ENCODE measurements at regions not wholly inside any gene's neighbourhood (a gene's known extent, or its start where the extent isn't known, plus 50 kb on each side); places are given as distances from the start of the nearest gene placed in this dataset.
A peak's percentile ranks its signal among the peaks of the same experiment; 100 is the strongest.

DNA sequence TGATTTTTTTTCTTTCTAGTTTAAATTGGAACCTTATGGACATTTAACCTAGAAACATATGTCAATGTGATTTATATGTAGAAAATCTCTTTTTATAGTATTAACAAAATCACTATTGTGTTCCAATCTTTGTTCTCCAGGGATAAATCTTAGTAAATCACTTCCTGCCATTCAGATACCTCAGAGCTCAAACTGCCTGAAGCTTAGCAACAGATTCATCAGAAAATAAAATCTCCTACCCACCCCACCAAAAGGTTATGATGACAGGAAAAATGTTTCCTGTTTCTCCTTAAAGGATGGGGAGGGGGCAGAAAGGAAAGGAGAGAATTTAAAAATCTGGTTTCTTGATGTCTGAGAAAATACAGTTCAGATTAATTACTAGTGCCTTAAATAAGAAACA lies 105.0 kb upstream of the TUT7 start:
- TF ChIP-seq, protein P1, sequence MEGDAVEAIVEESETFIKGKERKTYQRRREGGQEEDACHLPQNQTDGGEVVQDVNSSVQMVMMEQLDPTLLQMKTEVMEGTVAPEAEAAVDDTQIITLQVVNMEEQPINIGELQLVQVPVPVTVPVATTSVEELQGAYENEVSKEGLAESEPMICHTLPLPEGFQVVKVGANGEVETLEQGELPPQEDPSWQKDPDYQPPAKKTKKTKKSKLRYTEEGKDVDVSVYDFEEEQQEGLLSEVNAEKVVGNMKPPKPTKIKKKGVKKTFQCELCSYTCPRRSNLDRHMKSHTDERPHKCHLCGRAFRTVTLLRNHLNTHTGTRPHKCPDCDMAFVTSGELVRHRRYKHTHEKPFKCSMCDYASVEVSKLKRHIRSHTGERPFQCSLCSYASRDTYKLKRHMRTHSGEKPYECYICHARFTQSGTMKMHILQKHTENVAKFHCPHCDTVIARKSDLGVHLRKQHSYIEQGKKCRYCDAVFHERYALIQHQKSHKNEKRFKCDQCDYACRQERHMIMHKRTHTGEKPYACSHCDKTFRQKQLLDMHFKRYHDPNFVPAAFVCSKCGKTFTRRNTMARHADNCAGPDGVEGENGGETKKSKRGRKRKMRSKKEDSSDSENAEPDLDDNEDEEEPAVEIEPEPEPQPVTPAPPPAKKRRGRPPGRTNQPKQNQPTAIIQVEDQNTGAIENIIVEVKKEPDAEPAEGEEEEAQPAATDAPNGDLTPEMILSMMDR (IDR thresholded peaks at IDR 0.05; ENCODE audit: insufficient read depth, low read depth, low read length) = no peak
- H3K4me3 ChIP-seq (ENCODE audit: low read depth, low read length) = no peak overlapping the region
- DNase-seq (ENCODE audit: low read depth) = no peak

DNA sequence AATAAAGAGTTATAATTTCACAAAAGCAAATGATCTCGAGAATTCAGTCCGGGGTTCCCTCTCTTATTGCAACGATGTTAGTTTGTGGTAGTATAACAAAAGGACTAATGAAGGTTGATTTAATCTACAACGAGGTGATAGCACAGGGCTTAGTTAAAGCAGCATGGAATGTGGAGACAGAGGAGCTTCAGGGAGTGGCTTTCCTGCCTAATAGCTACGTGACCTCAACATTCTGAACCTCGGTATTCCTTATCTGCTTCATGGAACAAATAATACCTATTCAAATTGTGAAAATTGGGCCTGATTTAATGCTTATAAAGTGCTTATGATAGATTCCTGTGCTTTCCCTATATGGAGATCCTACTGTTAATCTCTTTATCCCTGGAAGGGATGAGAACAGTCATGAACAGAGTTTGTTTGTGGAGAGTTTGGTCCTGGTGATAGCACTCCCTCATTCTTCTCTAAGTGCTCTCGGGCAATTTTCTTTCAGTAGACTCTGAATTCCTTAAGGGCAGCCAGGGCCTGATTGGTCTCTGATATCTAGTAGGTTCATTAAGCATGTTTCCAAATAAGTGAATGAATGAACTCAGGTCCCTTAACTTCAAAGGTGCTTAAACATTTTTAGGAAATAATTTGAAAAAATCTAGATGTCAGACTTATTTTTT lies 104.1 kb upstream of the TUT7 start:
- TF ChIP-seq, protein P1 (IDR thresholded peaks at IDR 0.05; ENCODE audit: insufficient read depth, low read depth, low read length) = no peak
- no peak for DNase-seq (ENCODE audit: low read depth)
- H3K4me3 ChIP-seq (ENCODE audit: low read depth, low read length) = no peak overlapping the region

DNA sequence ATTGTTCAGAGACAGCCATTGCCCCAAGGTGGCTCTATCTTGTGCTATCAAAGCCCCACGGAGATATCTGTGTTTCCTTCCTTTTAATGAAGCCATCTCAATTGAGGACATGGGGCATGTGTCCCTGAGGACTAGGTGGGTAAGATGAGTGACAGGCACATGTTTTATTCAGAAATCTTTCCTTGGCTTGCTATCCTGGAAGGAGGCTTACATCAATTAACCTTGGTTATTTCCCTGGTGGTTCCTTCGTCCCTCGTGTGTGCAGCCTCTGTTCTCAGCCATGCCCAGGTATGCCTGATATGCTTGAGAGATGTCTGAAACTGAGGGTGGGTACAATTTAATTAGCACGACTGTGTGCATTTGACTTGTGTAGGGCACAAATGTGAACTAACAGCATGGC lies 102.2 kb upstream of the TUT7 start:
- H3K4me3 ChIP-seq (ENCODE audit: low read depth, low read length) = no peak overlapping the region
- no peak for DNase-seq (ENCODE audit: low read depth)
- TF ChIP-seq, protein P1 (IDR thresholded peaks at IDR 0.05; ENCODE audit: insufficient read depth, low read depth, low read length) = no peak

- H3K4me3 ChIP-seq (ENCODE audit: low read depth, low read length) = no peak overlapping the region
- TF ChIP-seq, protein P1 (IDR thresholded peaks at IDR 0.05; ENCODE audit: insufficient read depth, low read depth, low read length) = no peak
- DNase-seq (ENCODE audit: low read depth) = peak; percentile 20
Measured at GRCh38 chr9:86454701-86455615, 100.7 kb upstream of the TUT7 start.

GRCh38 chr9:86452201-86452828 lies 98.1 kb upstream of the TUT7 start:
- H3K4me3 ChIP-seq (ENCODE audit: low read depth, low read length) = no peak overlapping the region
- peak; percentile 19 for DNase-seq (ENCODE audit: low read depth)
- TF ChIP-seq, protein P1 (IDR thresholded peaks at IDR 0.05; ENCODE audit: insufficient read depth, low read depth, low read length) = no peak

- H3K4me3 ChIP-seq (ENCODE audit: low read depth, low read length) = no peak overlapping the region
- TF ChIP-seq, protein P1 (IDR thresholded peaks at IDR 0.05; ENCODE audit: insufficient read depth, low read depth, low read length) = no peak
- no peak for DNase-seq (ENCODE audit: low read depth)
Measured at GRCh38 chr9:86449246-86449645, 95.0 kb upstream of the TUT7 start.

All from fibroblast of villous mesenchyme (primary cell).